Head of caudate nucleus (tissue), 42 donors: ENCODE measurements at regions not wholly inside any gene's neighbourhood (a gene's known extent, or its start where the extent isn't known, plus 50 kb on each side); places are given as distances from the start of the nearest gene placed in this dataset.

Experiments used
- DNase-seq, 42 donors: peaks; one replicate each; pipeline versions ENCODE4 v3.0.0 to v3.0.0-alpha.2; 2020 to 2021; ENCODE audit warnings: mixed read lengths in 7 of 42
- intact Hi-C: fragments of 100-400 bp; cut with DNase I; formaldehyde crosslinking; loops from one replicate; pipeline ENCODE4 v1.15.0; 2022

DNA sequence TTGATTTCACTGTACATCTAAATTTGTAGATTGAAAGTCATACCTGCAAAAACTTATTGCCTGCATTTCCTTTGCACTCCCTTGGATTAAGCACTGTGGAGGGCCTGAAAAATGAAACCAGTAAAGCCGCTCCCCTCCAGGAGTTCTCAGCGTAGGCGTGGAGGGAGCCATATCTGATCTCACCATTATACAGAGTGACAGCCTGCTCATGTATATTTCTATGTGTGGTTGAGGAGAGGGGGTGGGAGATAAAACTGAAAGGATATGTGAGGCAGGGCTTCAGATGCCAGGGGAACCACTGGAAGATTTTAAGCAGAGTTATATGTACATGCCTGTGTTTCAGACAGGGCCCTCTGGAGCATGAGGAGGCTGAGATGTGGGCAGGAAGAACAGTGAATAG lies 303.0 kb downstream of the MSX2 start:
- DNase-seq, result peak in 5 of 42 donors; percentile 9 to 48 (median 19)
- intact Hi-C loops, result no loop called here

DNA sequence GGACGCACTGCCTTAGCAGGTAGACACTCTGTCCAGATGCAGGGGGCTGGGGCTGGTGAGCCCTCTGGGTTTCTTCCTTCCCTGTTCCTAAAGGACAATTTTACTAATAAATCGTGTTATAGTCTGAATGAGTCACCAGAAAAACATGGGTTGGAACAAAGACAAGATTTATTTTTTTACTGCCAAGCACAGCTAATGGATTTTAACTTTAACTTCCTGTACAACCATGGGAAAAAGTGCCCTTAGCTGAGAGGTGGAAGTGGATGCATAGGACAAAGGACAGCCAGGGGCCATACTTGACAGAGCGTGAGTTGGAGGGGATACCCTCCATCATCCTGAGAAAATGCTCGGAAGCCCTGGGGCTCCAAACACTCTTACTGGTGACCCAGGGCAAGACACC lies 300.7 kb downstream of the MSX2 start:
- intact Hi-C loops, result no loop called here

DNA sequence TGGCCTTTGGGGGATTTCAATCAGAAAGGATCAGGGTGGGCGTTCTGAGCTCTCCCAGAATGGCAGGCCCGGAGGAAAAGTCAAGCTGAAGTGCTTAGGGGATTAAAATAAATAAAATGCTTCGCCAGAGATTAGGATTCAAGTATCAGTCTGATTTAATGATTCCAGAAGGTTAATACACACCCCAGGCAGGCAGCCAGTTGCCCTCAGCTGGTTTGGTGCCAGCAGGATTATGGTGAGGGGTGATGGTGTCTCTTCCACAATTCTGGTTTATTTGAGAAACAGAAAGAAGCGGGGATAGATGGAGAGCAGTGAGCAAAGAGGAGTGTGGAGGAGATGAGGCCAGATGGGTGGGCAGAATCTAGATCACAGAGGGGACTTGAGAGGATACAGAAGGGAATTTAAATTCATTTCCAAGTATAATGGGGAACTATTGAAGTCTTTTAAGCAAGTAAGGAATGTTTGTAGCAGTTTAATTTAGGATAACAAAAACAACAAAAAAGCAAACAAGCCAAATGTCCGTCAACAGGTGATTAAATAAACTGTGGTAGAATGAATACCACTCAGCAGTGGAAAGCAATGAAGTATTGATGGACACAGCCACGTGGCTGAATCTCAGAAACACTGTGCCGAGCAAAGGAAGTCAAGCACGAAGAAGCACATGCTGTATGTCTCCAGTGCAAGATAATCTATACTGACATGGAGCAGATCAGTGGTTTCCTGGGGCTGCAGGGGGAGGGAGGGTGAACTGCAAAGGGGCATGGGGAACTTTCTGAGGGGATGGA lies 297.7 kb downstream of the MSX2 start:
- intact Hi-C loops, result no loop called here
- DNase-seq, result no peak

More for the DNA sequence above, 300.7 kb downstream of the MSX2 start:
- DNase-seq, result no peak

DNA sequence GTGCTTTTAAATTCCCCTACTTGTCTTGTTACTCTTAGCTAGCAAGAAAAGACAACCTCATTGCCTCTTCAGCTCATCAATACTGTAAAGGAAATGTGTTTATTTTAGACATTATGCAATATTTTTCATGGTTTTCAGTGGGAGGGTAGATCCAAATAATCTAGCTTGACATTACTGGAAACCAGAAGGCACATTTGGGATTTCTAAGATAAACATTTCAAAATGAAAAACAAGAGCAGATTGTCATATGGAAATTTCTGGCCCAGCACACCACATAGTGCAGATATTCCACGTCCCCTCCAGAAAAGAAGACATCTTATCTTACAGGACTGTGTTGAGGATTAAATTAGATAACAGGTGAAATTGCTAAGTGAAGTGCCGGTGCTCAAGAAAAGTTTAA lies 296.9 kb downstream of the MSX2 start:
- no peak for DNase-seq
- intact Hi-C loops, result no loop called here

DNA sequence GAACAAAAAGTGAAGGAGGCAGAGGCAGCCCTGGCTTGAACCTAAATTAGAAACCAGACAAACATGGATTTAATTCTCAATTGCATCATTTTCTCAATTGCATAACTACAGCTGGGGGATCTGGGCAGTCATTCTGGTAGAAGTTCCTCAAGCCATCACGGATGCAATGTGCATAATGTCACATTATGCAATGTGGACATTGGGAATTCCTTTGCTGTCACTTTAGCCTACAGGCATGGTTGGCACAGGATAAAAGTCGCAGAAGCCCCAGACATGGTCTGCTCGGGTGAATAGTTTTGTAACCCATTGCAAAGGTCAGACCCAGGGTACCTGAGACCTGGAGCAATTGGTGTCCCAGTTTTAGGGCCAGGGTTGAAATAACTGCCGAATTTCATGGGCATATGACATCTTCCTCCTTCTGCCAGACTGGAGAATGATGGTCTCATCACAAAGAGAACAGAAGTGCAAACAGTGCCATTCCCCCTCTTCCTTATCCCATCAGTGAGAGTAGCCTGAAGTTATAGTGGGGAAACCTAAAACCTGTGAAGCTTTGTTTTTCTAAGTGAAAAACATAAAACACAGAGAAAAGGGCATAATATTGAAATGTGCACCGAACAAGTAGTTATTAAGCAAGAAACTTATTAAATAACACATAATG lies 290.8 kb downstream of the MSX2 start:
- no peak for DNase-seq
- intact Hi-C loops, result no loop called here

DNA sequence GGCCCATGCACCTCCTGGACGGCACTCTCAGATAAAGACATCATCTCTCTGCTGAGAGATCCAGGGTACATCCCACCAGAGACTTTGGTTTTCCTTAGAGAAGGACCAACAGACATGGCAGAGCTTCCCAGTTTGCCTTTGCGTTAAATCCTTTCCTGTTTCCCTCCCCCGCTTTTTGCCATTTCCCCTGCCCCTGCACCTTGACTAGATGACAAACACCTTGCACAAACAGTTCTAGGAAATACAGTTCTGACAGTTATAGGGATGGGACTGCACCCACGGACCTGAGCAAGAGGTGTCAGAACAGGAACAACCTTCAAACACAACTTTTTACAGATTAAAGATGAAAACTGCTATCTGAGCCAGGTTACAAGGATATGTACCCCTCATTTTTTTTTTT lies 288.9 kb downstream of the MSX2 start:
- intact Hi-C loops, result no loop called here

DNA sequence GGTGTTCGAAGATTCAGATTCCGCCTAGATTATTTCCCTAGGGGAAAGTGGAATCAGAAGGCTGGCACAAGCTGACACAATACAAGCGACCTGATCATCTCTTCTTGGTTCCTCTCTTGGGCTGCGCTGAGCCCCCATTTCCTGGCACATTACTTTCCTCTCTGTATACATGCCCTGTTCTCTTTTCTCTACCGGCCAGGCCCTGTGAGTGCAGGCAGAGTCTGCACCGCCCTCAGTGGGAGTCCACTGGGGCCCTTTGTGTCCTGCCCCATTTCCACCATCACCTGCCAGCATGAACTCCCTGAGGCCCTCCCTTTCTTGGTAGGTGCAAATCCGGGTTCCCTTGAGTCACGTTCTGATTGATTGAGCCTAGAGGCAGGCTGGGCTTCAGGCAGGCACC lies 287.9 kb downstream of the MSX2 start:
- peak in 1 of 42 donors; percentile 2 for DNase-seq
- intact Hi-C loops, result no loop called here

More for the DNA sequence above, 288.9 kb downstream of the MSX2 start:
- peak in 7 of 42 donors; percentile 13 to 58 (median 49) for DNase-seq

DNA sequence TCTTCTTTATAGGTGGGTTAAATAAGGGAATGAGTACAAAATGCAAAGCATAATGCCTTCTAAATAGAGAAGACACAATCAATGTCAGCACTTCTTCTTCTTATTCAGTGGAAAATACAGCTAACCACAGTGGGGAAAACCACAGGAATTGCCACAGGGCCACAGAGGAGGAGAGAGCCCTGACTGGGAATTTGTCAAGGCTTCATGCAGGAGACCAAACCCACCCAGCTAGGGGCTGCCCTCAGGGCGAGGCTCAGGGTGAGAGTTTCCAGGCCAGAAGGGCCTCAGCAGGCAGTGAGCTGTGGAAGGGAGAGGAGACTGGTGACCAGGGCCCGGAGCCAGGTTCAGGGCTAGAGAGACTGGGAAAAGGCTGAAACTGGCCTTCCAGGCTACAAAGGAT lies 279.1 kb downstream of the MSX2 start:
- no peak for DNase-seq
- intact Hi-C loops, result no loop called here

DNA sequence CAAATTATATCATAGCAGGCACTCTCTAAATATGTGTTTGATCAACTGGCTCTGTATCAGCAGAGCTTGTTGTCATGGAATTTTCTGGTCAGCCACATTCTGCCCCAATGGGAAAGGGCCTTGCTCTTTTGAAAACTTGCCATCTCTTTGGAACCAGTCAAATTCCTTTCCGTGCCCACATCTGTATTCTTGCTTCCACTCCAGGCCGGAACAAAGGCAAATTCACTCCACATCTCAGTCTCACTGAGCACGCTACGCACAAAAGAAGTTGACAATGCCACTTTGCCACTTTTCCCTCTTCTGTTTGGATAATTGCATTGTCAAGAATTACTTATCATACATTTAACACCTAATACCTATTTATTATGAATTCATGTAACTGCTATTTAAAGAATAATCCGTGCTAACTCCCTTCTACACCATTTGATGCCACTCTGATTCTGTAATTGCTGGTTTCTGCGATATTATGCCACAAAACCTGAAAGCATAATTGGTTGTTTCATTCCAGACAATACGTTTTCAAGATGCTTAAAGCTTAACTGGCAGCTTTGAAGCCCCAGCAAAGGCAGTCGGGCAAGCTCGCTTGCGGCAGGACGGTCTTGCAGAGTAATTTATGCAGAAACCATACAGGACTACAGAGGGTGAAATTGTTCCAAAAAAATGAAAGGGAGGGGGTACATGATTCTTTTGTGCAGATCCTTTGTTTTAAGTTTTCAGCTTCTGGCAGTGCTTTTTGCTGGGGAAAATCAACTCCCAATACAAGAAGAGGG lies 277.7 kb downstream of the MSX2 start:
- intact Hi-C loops, result no loop called here
- peak in 3 of 42 donors; percentile 18 to 29 (median 25) for DNase-seq

DNA sequence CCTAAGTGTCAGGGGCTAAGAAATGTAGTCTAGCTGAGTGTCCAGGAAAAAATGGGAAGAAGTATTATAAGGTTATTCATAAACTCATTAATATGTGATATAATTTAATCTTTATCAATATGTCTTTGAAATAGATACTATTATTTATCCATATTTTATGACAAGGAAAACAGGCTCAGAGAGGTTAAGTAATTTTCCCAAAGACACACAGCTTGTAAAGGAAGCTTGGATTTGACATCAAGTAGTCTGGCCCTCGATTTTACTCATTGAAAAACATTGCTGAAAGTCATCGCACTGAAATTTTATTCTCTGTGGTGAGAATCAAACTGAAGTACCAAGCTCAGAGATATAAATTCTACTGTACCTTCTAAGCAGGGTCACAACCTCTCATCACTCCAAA lies 276.9 kb downstream of the MSX2 start:
- intact Hi-C loops, result no loop called here
- DNase-seq, result no peak

DNA sequence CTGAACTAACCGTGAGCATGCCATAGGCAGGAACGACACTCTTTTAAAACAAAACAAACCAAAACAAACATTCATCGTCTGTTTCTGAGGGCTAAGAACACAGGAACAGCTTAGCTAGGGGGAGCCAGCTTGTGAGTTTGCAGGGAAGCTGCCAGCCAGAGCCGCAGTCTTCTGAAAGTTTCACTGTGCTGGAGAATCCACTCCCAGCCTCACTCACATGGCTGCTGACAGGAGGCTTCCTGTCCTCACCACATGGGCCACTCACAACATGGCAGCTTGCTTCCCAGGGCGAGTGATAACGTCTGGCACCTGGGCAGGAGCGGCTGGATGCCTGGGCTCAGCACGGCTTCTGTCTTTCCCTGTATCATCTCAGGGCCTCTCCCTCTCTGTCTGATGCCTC lies 275.2 kb downstream of the MSX2 start:
- DNase-seq, result no peak
- intact Hi-C loops, result no loop called here

DNA sequence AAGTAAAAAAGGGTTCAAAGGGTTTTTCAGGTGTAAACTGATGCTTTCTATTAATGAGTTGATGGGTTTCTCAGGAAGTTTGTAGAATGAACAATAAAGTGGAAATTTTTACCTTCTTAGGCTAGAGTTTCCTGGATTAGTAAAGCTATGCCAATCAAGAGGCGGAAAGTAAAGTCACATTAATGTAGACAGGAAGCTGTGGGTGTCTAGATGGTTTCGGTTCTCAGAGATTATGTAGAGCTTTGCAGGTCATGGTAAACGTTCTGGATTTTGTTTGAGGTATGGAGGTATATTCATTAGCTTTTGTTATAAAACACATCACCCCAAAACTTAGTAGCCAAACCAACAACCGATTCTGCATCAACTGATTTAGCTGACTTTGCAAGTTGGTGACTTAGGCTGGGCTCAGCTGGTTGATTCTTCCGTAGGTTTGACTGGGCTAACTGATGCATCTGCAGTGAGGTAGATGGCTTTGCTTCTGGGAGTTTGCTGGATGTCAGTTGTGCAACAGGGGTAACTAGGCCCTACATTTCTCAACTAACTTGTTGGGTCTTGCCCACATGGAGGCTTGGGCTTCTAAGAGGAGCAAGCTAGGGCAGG lies 273.8 kb downstream of the MSX2 start:
- intact Hi-C loops, result no loop called here
- DNase-seq, result no peak

DNA sequence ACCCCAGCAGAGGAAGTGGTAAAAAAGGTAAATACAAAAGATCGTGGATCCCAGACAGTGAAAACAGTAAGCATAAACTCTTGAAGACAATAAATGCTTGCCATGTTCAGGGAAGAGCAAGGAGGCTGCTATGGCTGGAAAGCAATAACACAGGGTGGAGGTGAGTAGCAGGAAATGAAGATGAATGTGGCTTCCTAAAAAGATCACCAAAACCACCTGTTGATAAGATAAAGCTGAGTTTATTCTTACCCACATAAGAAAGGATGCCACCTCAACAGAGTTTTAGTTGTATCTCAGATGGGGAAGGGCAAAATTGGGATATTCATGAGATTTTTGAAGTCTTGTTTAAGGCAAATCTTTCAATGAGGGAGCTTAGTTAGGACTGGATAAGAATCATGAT lies 273.3 kb downstream of the MSX2 start:
- no peak for DNase-seq
- intact Hi-C loops, result no loop called here

DNA sequence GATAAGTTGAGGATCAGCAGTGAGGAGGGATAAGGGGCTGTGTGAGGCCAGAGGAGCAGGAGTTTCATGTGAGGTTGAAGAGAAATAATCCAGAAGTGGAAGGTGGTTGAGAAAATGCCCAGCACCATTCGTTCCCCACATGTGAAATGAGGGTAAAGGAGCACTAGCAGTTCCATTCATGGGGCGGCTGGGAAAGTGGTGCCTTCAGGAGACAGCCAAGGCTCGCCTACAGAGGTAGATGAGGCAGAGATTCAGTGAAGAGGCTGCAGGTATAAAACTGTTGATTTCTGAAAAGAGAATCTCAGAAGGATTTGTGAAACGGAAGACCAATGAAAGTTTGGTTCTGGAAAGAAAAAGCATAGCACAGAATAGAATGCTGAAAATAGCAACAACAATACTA lies 272.6 kb downstream of the MSX2 start:
- intact Hi-C loops, result no loop called here
- peak in 15 of 42 donors; percentile 20 to 67 (median 39) for DNase-seq

DNA sequence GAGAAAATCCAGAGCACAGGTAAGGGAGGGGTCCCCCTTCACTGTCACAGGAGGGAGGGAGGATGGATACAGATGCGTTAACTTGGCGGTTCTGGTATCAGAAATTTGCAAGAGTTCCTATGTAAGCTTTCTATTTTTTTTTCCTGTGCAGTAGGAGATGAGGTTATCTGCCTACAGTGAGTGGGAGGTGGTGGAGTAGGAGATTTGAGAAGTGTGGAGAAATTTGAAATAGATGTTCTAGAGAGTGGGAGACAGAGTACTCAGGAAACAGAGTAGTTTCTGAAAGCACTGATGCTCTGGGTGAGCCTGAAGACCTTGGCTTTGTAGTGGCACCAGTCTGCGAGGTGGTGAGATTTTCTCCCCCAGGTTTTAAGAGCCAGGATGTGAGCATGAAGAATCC lies 271.4 kb downstream of the MSX2 start:
- DNase-seq, result peak in 7 of 42 donors; percentile 25 to 59 (median 32)
- intact Hi-C loops, result no loop called here

DNA sequence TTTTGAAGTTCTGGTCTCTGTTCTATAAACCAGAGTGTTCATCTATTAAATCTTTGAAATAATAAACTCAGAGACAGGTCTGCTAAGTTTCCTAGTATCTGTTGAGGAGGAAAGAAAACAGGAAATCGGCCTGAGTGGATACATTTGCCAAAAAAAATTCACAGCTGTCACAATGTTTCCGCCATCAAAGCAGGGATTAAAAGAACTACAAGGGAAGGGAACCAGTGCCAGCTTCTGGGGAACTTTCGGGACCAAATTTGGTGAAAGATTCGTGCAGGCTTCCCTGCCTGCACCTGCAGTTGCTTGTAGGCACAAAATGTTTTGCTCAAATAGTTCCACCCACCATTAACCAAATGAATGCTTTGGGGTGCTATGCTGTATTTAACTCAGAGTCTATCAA lies 267.5 kb downstream of the MSX2 start:
- peak in 14 of 42 donors; percentile 12 to 62 (median 33) for DNase-seq
- intact Hi-C loops, result no loop called here

DNA sequence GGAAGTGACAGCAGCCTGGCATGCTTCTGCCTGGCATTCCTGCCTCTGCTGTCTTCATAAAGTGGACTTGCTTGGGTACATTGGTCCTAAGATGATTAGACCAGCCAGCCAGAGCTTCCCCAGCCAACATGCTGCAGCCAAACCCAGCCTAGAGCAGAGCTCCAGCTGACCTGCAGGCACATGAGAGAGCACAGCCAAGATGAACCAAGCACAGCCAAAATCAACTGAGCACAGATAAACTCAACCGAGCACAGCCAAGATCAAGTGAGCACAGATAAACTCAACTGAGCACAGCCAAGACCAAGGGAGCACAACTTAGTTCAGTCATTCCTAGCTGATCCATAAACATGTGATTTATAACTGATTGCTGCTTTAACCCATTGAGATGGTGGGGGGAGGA lies 266.5 kb downstream of the MSX2 start:
- peak in 1 of 42 donors; percentile 43 for DNase-seq
- intact Hi-C loops, result no loop called here

DNA sequence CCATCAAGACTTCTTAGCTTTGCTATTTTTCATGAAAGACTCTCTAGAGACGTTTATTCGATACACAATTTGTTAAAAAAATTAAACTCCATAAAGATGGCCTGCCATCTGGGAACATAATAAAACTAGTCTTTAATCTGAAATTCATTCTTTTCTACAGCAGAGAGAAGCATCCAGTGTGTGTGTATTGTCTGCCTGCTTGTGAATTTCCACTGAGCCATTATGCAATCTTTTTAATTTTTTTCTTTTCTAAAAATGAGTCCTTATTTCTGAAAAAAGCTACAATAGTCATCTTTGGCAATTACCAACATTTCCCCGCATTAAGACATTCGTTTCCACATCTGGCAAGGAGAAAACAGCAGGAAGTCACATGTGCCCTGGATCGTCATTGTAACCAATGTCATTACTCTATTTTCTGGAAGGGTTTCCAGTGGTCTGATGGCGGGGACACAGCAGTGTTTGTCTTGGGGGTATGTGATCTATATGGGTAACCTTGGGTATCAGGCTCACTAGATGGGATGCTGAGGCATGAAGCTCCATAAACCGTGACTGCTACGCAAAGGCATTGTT lies 263.1 kb downstream of the MSX2 start:
- intact Hi-C loops, result no loop called here
- DNase-seq, result no peak

DNA sequence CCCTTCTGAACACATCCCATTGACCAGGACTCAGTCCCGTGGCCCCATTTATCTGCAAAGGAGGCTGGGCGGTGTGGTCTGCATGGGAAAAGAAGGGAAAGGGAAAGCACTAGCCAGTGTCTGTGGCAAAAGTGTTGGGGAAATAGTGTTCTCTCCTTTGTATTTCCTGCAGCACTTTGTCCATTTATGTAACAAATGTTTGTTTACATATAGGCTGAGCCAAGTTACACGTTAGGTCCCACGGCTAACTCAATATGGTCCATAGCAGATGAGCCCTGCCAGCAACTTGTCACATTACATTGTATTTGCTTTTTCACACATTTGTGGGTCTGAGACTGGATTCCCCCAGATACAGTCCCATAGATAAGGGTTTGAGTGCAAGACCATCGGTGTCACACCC lies 260.5 kb downstream of the MSX2 start:
- no peak for DNase-seq
- intact Hi-C loops, result no loop called here
